HCT116 (cell line): ENCODE measurements at regions not wholly inside any gene's neighbourhood (a gene's known extent, or its start where the extent isn't known, plus 50 kb on each side); places are given as distances from the start of the nearest gene placed in this dataset.
"Not testable (repeated sequence)": the region's sequence is repeated elsewhere in the genome, so short reads cannot be mapped to it uniquely, and the experiment has no call there.

Experiments
- ATAC-seq: fragments of 200-7000 bp; cut with Tn5 transposase; 2 replicates; pipeline ENCODE4 v1.9.1; 2020; ENCODE audit warnings: mild to moderate bottlenecking, moderate library complexity
- BruUV-seq: library from RNA; stranded (reverse); fragments of 400-500 nt; replicated peaks from 2 replicates; lab custom pipeline; 2021; lab: Mats Ljungman, UMichigan
- CTCF ChIA-PET: fragments of 300-600 bp; sonication (Branson Sonifier 250); formaldehyde crosslinking; loops from one replicate; lab custom pipeline; 2021; ENCODE audit warnings: antibody characterized with exemption; lab: Charles Lee
- POLR2A ChIA-PET: fragments of 300-600, 350-600 bp; sonication (Branson Sonifier 250); formaldehyde crosslinking; loops from one replicate; lab custom pipeline; 2021; ENCODE audit warnings: antibody characterized with exemption; lab: Charles Lee
- RAD21 ChIA-PET, 2 experiments: fragments of 300-600 bp; sonication (Branson Sonifier 250); formaldehyde crosslinking; loops; one replicate each; lab custom pipeline; 2023; ENCODE audit warnings: low total read pairs in 2 of 2; ENCODE audit not compliant: uncharacterized antibody in 2 of 2, unreplicated experiment in 2 of 2, low non-redundant PET in 1 of 2; lab: Charles Lee
- DNase-seq: peaks from one replicate; pipeline ENCODE4 v3.0.0-alpha.2; 2010; ENCODE audit warnings: low read depth, low spot score
- H2AFZ ChIP-seq: fragments of 200-600 bp; shearing (Covaris generic), sonication (generic); 2 replicates; pipeline ENCODE4 v1.6.1; 2017; ENCODE audit warnings: low read depth, mixed run types, mixed read lengths, antibody characterized with exemption, low read length; ENCODE audit not compliant: poor library complexity, severe bottlenecking
- H3K27ac ChIP-seq: 2 replicates; pipeline ENCODE4 v1.5.1; 2012; ENCODE audit warnings: low read depth, low read length
- H3K27me3 ChIP-seq: fragments of 200-600 bp; sonication (generic); 2 replicates; pipeline ENCODE4 v1.6.1; 2016; ENCODE audit warnings: mixed run types, low read length, mixed read lengths; ENCODE audit not compliant: insufficient read depth
- H3K36me3 ChIP-seq, 2 experiments: fragments of 200-500 bp in 1 of 2; fragments of 200-600 bp in 1 of 2; sonication (Bioruptor generic) in 1 of 2; sonication (generic) in 1 of 2; 2 replicates each; pipeline versions ENCODE4 v1.5.1 to v1.6.1; 2014 to 2016; ENCODE audit warnings: low read length in 2 of 2, inconsistent platforms in 1 of 2, mixed read lengths in 1 of 2, mixed run types in 1 of 2; ENCODE audit not compliant: insufficient read depth in 2 of 2, control insufficient read depth in 1 of 2
- H3K4me1 ChIP-seq, 2 experiments: fragments of 200-600 bp in 1 of 2; sonication (generic) in 1 of 2; 2 replicates each; pipeline versions ENCODE4 v1.5.1 to v1.6.1; 2012 to 2017; ENCODE audit warnings: low read length in 2 of 2, inconsistent platforms in 1 of 2, mild to moderate bottlenecking in 1 of 2, mixed read lengths in 1 of 2, mixed run types in 1 of 2, moderate library complexity in 1 of 2; ENCODE audit not compliant: insufficient read depth in 2 of 2, control insufficient read depth in 1 of 2
- H3K4me2 ChIP-seq: fragments of 200-600 bp; sonication (generic); 2 replicates; pipeline ENCODE4 v1.6.1; 2017; ENCODE audit warnings: mixed run types, low read length, mixed read lengths
- H3K4me3 ChIP-seq, 2 experiments: fragments of 200-600 bp in 1 of 2; sonication (generic) in 1 of 2; replicated peaks in 1 of 2; 2 replicates each; pipeline ENCODE4 v1.5.1; 2011 to 2016; ENCODE audit warnings: low read length in 2 of 2, control low read depth in 1 of 2, low read depth in 1 of 2, mild to moderate bottlenecking in 1 of 2, mixed read lengths in 1 of 2, mixed run types in 1 of 2
- H3K79me2 ChIP-seq: fragments of 200-600 bp; sonication (generic); 2 replicates; pipeline ENCODE4 v1.6.1; 2017; ENCODE audit warnings: mild to moderate bottlenecking, mixed run types, low read length, moderate library complexity, mixed read lengths; ENCODE audit not compliant: insufficient read depth
- H3K9ac ChIP-seq: fragments of 200-600 bp; sonication (generic); 2 replicates; pipeline ENCODE4 v1.6.1; 2016; ENCODE audit warnings: low read length, mixed read lengths
- H3K9me2 ChIP-seq: fragments of 200-600 bp; sonication (generic), shearing (Covaris generic); 2 replicates; pipeline ENCODE4 v1.6.1; 2017; ENCODE audit warnings: mixed run types, mild to moderate bottlenecking, moderate library complexity; ENCODE audit not compliant: insufficient read depth
- H3K9me3 ChIP-seq, 2 experiments: fragments of 200-500 bp in 1 of 2; fragments of 200-600 bp in 1 of 2; sonication (Bioruptor generic) in 1 of 2; sonication (generic) in 1 of 2; 2 replicates each; pipeline ENCODE4 v1.6.1; 2014 to 2017; ENCODE audit warnings: low read length in 2 of 2, mixed read lengths in 2 of 2, inconsistent platforms in 1 of 2, low read depth in 1 of 2, mild to moderate bottlenecking in 1 of 2, mixed run types in 1 of 2, moderate library complexity in 1 of 2; ENCODE audit not compliant: control insufficient read depth in 1 of 2, insufficient read depth in 1 of 2
- H4K20me1 ChIP-seq: fragments of 200-600 bp; sonication (generic), shearing (Covaris generic); 2 replicates; pipeline ENCODE4 v1.6.1; 2017; ENCODE audit warnings: mixed run types, mild to moderate bottlenecking, moderate library complexity; ENCODE audit not compliant: insufficient read depth
- intact Hi-C: fragments of 100-400 bp; cut with micrococcal nuclease; formaldehyde crosslinking; loops from 2 replicates; pipeline ENCODE4 v1.10.0; 2022

GRCh38 chr7:149949863-149950577 lies 76.3 kb downstream of the ATP6V0E2 start:
- POLR2A ChIA-PET, result not testable (repeated sequence)

GRCh38 chr7:149950578-149950924 lies 76.8 kb downstream of the ATP6V0E2 start:
- ATAC-seq, CTCF ChIA-PET, H3K4me1 ChIP-seq, H3K9me3 ChIP-seq, RAD21 ChIA-PET, H3K4me3 ChIP-seq, intact Hi-C loops, H3K36me3 ChIP-seq, H3K27me3 ChIP-seq, H3K9ac ChIP-seq, H3K27ac ChIP-seq, H3K4me2 ChIP-seq, BruUV-seq, H3K79me2 ChIP-seq, H3K9me2 ChIP-seq, DNase-seq, POLR2A ChIA-PET, H4K20me1 ChIP-seq, H2AFZ ChIP-seq: not testable (repeated sequence)

More at GRCh38 chr7:149949863-149950577, 76.3 kb downstream of the ATP6V0E2 start:
- H3K27ac ChIP-seq, H3K27me3 ChIP-seq, H2AFZ ChIP-seq, ATAC-seq, H3K4me3 ChIP-seq, DNase-seq, RAD21 ChIA-PET, BruUV-seq, H4K20me1 ChIP-seq, H3K9me3 ChIP-seq, intact Hi-C loops, H3K4me2 ChIP-seq, H3K79me2 ChIP-seq, H3K9ac ChIP-seq, CTCF ChIA-PET, H3K36me3 ChIP-seq, H3K4me1 ChIP-seq, H3K9me2 ChIP-seq: not testable (repeated sequence)

GRCh38 chr7:149951579-149951978 lies 77.8 kb downstream of the ATP6V0E2 start:
- H3K36me3 ChIP-seq, H2AFZ ChIP-seq, RAD21 ChIA-PET, POLR2A ChIA-PET, H3K79me2 ChIP-seq, BruUV-seq, H3K9ac ChIP-seq, H3K4me2 ChIP-seq, intact Hi-C loops, H3K9me3 ChIP-seq, DNase-seq, CTCF ChIA-PET, H3K4me1 ChIP-seq, H4K20me1 ChIP-seq, H3K9me2 ChIP-seq, H3K27ac ChIP-seq, H3K27me3 ChIP-seq, ATAC-seq, H3K4me3 ChIP-seq: not testable (repeated sequence)

GRCh38 chr7:149958880-149959279 lies 85.1 kb downstream of the ATP6V0E2 start:
- H3K4me1 ChIP-seq, H3K4me2 ChIP-seq, RAD21 ChIA-PET, H3K79me2 ChIP-seq, H3K27me3 ChIP-seq, H2AFZ ChIP-seq, H3K27ac ChIP-seq, H4K20me1 ChIP-seq, H3K36me3 ChIP-seq, intact Hi-C loops, H3K4me3 ChIP-seq, H3K9ac ChIP-seq, H3K9me2 ChIP-seq, CTCF ChIA-PET, POLR2A ChIA-PET, ATAC-seq, DNase-seq, BruUV-seq, H3K9me3 ChIP-seq: not testable (repeated sequence)
